ENCODE measurements at regions not wholly inside any gene's neighbourhood (a gene's known extent, or its start where the extent isn't known, plus 50 kb on each side); places are given as distances from the start of the nearest gene placed in this dataset.
"Not testable (repeated sequence)": the region's sequence is repeated elsewhere in the genome, so short reads cannot be mapped to it uniquely, and the experiment has no call there.

DNA sequence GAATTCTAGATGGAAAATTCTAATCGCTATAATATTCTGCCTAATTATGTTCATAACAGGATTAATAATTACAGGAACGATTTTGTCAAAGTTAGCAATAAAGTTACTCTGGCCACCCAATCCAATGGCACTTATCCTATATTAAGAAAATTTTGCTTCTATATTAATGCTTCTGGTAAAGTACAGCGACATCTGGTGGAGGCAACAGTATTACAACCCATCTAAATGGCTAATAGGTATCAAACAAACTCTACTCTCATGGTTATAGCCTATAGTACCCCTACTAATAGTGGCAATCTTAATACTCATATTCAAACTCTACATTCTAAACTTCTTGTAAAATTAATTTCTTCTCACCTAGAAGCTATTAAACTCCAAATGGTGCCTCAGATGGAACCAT lies 1084.7 kb upstream of the LRRTM1 start:
- intact Hi-C loops (cut with DNase I): no loop called here

DNA sequence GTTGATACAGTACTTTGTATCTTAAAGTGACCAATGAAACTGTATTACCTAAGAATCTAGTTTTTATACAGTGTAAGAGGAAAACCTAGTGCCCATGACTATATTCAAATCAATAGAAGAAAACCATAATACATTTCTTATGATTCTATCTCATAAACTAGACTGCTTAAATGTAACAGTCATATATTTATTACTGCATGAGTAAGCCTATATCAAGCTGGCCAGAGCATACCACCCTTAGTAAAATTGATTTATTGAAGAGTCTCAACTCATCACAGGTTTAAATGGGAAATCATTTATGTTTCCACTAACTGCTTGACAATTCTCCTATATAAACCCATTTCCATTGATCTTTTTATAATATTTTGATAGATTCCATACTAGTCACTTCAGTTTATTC lies 1059.2 kb upstream of the LRRTM1 start:
- no peak overlapping the region for H3K27ac ChIP-seq
- DNase-seq (no peak), ATAC-seq (no peak)
- H3K4me1 ChIP-seq: no peaks in the 10 kb centered on the region
- no peaks in the 10 kb centered on the region for H3K27me3 ChIP-seq
- no peak overlapping the region for H3K4me3 ChIP-seq
- H3K9me3 ChIP-seq: no peaks in the 10 kb centered on the region
- intact Hi-C loops (cut with DNase I): no loop called here
- no peaks in the 10 kb centered on the region for H3K36me3 ChIP-seq (replicated peaks in 1 of 2; ENCODE audit: insufficient read depth in 1 of 2, low read depth in 2 of 2)
- TF ChIP-seq, protein P1, sequence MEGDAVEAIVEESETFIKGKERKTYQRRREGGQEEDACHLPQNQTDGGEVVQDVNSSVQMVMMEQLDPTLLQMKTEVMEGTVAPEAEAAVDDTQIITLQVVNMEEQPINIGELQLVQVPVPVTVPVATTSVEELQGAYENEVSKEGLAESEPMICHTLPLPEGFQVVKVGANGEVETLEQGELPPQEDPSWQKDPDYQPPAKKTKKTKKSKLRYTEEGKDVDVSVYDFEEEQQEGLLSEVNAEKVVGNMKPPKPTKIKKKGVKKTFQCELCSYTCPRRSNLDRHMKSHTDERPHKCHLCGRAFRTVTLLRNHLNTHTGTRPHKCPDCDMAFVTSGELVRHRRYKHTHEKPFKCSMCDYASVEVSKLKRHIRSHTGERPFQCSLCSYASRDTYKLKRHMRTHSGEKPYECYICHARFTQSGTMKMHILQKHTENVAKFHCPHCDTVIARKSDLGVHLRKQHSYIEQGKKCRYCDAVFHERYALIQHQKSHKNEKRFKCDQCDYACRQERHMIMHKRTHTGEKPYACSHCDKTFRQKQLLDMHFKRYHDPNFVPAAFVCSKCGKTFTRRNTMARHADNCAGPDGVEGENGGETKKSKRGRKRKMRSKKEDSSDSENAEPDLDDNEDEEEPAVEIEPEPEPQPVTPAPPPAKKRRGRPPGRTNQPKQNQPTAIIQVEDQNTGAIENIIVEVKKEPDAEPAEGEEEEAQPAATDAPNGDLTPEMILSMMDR (IDR thresholded peaks at IDR 0.05): no peak
- TF ChIP-seq POLR2A (IDR thresholded peaks at IDR 0.05): no peak

More for the DNA sequence above, 1084.7 kb upstream of the LRRTM1 start:
- no peak overlapping the region for H3K4me3 ChIP-seq
- no peaks in the 10 kb centered on the region for H3K4me1 ChIP-seq
- 48 to 49% methylated on average over 3 of the region's 3 CpGs for WGBS, 2 donors
- no peaks in the 10 kb centered on the region for H3K36me3 ChIP-seq (replicated peaks in 1 of 2; ENCODE audit: insufficient read depth in 1 of 2, low read depth in 2 of 2)
- no peak for DNase-seq
- no peak for ATAC-seq
- TF ChIP-seq, protein P1 (IDR thresholded peaks at IDR 0.05): no peak
- TF ChIP-seq POLR2A (IDR thresholded peaks at IDR 0.05): no peak
- H3K27ac ChIP-seq: no peak overlapping the region
- H3K27me3 ChIP-seq: no peaks in the 10 kb centered on the region
- no peaks in the 10 kb centered on the region for H3K9me3 ChIP-seq

DNA sequence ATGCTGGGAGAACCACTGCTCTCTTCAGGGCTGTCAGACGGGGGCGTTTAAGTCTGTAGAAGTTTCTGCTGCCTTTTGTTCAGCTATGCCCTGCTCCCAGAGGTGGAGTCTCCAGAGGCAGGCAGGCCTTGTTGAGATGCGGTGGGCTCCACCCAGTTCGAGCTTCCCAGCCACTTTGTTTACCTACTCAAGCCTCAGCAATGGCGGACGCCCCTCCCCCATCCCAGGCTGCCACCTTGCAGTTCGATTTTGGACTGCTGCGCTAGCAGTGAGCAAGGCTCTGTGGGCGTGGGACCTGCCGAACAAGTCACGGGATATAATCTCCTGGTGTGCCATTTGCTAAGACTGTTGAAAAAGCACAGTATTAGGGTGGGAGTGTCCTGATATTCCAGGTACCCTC lies 1057.9 kb upstream of the LRRTM1 start:
- H3K4me3 ChIP-seq; H3K36me3 ChIP-seq (replicated peaks in 1 of 2; ENCODE audit: insufficient read depth in 1 of 2, low read depth in 2 of 2); H3K27ac ChIP-seq; H3K4me1 ChIP-seq; ATAC-seq; DNase-seq; H3K9me3 ChIP-seq; intact Hi-C loops (cut with DNase I); H3K27me3 ChIP-seq: not testable (repeated sequence)
- 70 to 78% methylated on average over 9 to 11 of the region's 11 CpGs for WGBS, 2 donors

DNA sequence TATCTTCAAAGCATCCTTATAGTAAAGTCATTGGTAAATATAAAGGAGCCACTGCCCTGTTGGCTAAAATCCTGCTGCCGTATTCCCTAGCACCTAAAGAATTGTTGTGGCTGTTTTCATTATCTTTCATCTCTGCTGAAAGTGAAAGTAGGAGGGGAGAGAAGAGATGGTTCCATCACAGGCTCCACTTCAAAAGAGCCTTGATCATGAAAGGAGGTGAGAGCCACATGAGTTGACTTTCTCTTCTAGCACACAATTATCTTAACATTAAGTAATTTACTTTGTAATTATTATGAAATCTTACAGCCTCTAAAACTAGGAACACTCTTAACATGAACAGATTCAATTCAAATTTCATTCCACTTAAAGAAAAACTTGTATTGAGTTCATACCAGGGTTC lies 1050.9 kb upstream of the LRRTM1 start:
- H3K27ac ChIP-seq: no peak overlapping the region
- DNase-seq: no peak
- H3K4me3 ChIP-seq: no peak overlapping the region
- no peak for ATAC-seq
- WGBS, 2 donors: 34 to 43% methylated on average over 1 of the region's 1 CpG
- no peaks in the 10 kb centered on the region for H3K36me3 ChIP-seq (replicated peaks in 1 of 2; ENCODE audit: insufficient read depth in 1 of 2, low read depth in 2 of 2)
- intact Hi-C loops (cut with DNase I): no loop called here
- H3K4me1 ChIP-seq: no peaks in the 10 kb centered on the region
- no peaks in the 10 kb centered on the region for H3K9me3 ChIP-seq
- H3K27me3 ChIP-seq: no peaks in the 10 kb centered on the region
- no peak for TF ChIP-seq POLR2A (IDR thresholded peaks at IDR 0.05)
- TF ChIP-seq, protein P1 (IDR thresholded peaks at IDR 0.05): no peak

DNA sequence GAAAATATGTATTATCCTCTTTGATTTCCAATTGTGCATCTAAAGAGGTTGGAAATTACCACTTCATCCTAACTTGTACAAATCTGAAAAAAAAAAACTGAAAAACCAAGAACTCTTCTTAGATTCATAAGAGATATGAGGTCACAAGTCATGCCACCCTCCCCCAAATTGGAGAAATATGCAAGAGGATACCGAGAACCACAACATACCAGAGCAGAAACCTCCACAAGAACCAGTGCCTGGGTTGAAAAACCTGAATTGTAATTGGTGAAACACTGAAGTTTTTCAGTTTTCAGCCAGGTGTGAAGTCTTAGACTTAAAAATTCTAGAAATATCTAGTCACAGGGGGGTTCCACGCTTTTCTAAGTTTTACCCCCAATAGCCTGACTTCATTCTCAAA lies 1029.5 kb upstream of the LRRTM1 start:
- no peak overlapping the region for H3K27ac ChIP-seq
- H3K36me3 ChIP-seq (replicated peaks in 1 of 2; ENCODE audit: insufficient read depth in 1 of 2, low read depth in 2 of 2): no peaks in the 10 kb centered on the region
- no peak for ATAC-seq
- 40 to 58% methylated on average over 2 of the region's 2 CpGs for WGBS, 2 donors
- no peaks in the 10 kb centered on the region for H3K27me3 ChIP-seq
- intact Hi-C loops (cut with DNase I): no loop called here
- no peak for DNase-seq
- no peak for TF ChIP-seq POLR2A (IDR thresholded peaks at IDR 0.05)
- TF ChIP-seq, protein P1 (IDR thresholded peaks at IDR 0.05): no peak
- H3K9me3 ChIP-seq: no peaks in the 10 kb centered on the region
- no peaks in the 10 kb centered on the region for H3K4me1 ChIP-seq
- no peak overlapping the region for H3K4me3 ChIP-seq

All from body of pancreas (tissue), 4 donors.